ENCODE measurements at regions not wholly inside any gene's neighbourhood (a gene's known extent, or its start where the extent isn't known, plus 50 kb on each side); places are given as distances from the start of the nearest gene placed in this dataset.

GRCh38 chr18:61082976-61083630 is 250.1 kb upstream of the CDH20 start:
- no peak for DNase-seq (ENCODE audit: low spot score)

DNA sequence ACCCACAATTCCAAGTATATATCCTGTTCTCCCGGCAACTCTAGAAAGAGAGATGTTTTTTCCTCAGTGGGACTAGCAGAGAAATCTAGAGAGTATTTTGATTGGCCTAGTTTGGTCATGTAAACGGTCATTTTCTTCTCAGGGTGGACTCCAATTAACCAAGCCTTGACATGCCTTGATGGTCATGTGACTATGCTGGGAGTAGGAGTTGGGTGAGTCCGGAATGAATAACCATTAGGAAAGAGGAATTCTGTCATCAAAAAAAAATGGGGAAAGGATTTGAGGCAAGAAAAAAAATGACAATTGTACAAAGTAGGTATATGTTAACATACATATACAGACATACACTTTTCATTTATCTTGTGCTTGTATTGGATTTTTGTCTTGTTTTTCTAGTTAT is 248.2 kb upstream of the CDH20 start:
- DNase-seq (ENCODE audit: low spot score): no peak

GRCh38 chr18:61085761-61086160 is 247.5 kb upstream of the CDH20 start:
- no peak for DNase-seq (ENCODE audit: low spot score)

DNA sequence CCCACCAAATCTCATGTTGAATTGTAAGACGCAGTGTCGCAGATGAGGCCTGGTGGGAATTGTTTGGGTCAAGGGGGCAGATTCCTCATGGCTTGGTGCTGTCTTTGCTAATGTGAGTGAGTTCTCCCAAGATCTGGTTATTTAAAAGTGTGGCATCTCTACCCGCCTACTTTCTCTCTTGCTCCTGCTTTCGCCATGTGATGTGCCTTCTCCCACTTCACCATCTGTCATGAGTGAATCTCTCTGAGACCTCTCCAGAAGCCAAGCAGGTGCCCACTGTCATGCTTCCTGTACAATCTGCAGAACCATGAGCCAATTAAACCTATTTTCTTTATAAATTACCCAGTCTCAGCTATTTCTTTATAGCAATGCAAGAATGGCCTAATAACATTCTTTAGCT is 246.6 kb upstream of the CDH20 start:
- no peak for DNase-seq (ENCODE audit: low spot score)

DNA sequence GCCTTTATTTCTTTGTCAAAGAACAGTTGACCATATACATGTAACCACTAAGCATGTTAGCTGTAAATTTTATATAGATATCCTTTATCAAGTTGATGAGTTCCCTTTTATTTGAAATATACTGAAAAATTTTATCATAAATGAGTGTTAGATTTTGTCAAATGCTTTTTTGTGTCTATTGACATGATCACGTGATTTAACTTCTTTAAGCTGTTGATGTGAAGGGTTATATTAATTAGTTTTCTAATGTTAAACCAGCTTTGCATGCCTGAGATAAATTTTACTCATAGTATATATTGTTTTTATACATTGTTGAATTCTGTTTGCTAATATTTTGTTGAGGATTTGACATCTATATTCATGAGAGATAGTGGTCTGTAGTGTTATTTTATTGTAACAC is 241.9 kb upstream of the CDH20 start:
- no peak for DNase-seq (ENCODE audit: low spot score)

- DNase-seq (ENCODE audit: low spot score): no peak
Observed at GRCh38 chr18:61093965-61094364, 239.3 kb upstream of the CDH20 start.

DNA sequence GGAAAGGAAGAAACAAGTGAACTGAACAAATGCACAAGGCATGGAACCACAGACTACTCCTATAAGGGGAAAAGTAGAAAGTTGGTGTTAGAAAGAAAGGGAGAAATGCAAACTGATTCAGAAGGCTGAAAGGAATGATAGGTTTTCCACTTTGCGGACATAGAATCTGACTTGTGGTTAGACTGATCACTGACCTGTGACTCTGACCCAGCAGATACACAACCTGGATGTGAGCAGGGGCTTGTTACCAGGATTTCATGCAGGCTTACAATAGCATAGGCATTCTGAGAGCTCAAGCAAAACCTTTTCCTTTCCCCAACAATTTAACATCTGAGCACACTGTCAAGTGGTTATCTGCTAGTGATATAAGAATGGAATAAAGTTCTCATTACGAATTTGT is 237.0 kb upstream of the CDH20 start:
- no peak for DNase-seq (ENCODE audit: low spot score)

GRCh38 chr18:61107113-61107512 is 226.1 kb upstream of the CDH20 start:
- DNase-seq (ENCODE audit: low spot score): no peak

DNA sequence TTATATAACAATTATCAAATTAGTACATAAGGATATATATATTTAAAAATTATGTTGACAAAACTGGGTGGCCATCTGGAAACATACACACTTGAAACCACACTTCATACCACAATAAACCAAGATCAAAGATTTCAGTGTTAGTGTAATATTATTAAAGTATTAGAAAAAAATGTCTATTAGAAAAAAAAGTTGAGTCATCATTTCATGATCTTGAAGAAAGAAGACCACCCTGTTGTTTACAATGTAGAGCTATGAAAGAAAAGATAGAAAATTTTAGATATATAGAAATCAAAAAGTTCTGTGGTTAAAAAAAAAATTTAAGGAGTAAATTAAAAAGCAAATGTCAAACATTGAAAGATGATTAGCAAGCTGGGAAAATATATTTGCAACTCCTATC is 224.5 kb upstream of the CDH20 start:
- DNase-seq (ENCODE audit: low spot score): no peak

DNA sequence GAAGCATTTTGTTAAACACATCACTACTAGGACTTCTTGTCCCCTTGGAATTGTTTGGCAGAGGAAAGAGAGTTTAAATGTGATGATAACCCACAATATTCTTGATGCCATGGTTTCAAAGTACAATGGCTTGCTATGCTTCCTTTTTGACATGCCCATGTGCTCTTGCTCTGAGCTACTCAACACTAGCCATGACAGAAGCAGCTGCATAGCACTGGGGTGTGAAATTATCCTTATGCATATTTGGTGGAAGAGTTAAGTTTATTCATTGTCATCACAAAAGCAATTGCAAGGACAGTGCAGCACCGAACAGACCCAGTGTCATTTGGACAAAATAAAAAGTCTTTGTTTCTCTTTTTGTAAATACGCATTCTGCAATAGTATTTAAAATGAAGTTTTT is 209.9 kb upstream of the CDH20 start:
- DNase-seq (ENCODE audit: low spot score): no peak

DNA sequence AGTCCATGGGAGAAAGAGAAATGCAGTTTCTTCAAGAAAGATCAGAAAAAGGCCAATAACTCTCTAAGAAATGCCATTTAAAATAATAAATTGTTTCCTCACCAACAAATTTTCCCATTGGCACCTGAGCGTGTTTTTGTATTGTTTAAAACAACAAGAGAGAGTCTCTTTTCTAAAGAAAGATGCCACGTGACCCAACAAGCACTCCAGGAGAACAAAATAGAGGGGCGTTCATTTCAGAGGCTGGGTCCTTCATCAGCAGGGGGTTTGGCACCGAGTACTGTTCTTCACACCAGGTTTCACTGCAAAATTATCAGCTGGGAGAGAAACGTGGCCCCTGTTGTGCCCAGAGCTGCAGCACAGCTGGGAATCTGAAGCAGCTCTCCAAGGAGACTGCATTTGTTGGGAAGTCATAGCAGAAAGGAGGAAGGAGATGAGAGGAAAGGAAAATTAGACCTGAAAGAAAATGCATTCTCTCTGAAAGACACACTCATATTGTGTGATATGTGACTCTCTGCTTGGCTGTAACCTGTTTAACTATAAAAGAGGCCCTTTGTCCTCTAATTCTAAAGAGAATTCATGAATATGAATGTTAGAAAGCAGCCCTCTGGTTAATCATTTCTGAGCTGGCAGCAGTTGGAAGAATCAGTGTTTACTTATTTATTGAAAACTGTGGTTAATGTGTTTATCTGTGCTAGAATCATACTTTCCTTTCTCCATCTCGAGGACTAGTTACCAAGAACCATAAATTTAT is 205.3 kb upstream of the CDH20 start:
- DNase-seq (ENCODE audit: low spot score): no peak

DNA sequence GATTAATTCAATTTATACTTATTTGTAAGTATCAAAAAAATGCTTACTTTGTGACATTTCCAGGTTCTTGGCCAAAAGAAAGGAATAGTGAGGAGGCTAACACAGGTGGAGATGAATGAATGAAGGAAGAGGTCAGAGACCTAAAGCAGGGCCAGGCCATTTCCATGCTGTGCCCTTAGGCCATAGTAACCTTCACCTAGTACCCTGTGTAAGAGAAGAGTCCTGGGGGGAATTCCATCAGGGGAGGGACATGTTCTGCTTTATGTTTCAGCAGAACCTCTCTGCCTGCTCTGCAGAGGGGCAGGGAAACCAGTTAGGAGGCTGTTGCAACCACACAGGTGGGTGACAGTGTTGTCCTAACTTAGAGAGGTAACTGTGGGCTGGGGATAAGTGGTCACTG is 204.2 kb upstream of the CDH20 start:
- no peak for DNase-seq (ENCODE audit: low spot score)

DNA sequence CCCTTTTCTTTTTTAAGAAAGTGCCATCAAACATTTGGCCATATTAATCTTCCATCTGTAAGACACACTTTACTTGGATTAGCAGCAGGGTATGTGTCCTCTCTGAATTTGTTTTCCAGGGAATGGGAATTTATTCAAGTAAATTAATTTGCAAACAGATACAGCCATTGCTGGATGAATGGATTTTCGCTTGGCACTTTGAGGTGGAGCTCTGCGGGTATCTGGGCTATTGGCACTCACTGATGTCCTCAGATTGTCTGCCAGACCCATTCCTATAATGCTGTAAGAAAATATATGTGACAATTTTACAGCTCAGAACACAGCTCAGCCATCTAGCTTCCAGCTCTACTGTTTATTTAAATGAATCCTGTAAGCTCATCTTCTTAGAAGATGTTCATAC is 201.2 kb upstream of the CDH20 start:
- no peak for DNase-seq (ENCODE audit: low spot score)

GRCh38 chr18:61133783-61134182 is 199.4 kb upstream of the CDH20 start:
- DNase-seq (ENCODE audit: low spot score): no peak

GRCh38 chr18:61136711-61137251 is 196.4 kb upstream of the CDH20 start:
- no peak for DNase-seq (ENCODE audit: low spot score)

GRCh38 chr18:61141691-61142090 is 191.5 kb upstream of the CDH20 start:
- no peak for DNase-seq (ENCODE audit: low spot score)

- no peak for DNase-seq (ENCODE audit: low spot score)
Observed at GRCh38 chr18:61148322-61148721, 184.9 kb upstream of the CDH20 start.

- DNase-seq (ENCODE audit: low spot score): no peak
Observed at GRCh38 chr18:61149786-61150185, 183.4 kb upstream of the CDH20 start.

DNA sequence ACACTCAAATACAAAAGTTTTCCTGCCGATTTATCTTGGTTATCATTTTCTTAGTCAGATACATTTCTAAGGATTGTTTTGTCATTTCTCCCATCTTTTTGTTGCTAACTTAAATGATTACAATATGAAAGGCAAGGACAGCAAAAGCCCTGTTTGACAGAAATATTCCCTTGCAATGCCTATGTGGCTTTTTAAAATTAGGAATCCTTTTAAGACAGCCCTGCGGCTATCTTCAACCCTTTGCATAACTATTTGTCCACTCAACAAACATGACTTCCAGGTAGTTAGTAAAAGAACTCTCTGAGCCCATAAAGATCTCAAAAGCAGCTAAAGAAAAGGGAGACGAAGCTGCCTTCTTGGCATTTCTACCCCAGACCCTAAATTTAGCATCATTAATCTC is 179.7 kb upstream of the CDH20 start:
- DNase-seq (ENCODE audit: low spot score): no peak

- DNase-seq (ENCODE audit: low spot score): no peak
Observed at GRCh38 chr18:61154866-61155265, 178.4 kb upstream of the CDH20 start.

- no peak for DNase-seq (ENCODE audit: low spot score)
Observed at GRCh38 chr18:61155586-61155985, 177.6 kb upstream of the CDH20 start.

DNA sequence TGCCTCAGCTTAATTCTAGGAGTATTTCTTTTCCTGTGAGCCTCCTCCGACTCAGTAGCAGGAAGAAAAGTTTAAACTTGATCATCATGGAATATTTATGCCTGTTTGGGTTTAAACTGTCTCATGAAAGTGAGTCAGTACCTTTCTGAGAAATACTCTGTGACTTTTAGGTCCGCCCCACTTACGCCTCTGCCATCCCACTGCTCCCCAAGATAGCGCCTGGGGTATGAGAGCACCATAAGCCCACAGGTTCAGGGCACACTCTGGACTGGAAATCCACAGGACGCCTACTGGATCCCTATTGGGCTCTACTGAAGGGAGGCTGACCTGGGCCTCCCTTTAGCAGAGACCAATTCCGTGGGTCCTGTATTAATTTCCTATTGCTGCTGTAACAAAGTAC is 175.8 kb upstream of the CDH20 start:
- no peak for DNase-seq (ENCODE audit: low spot score)

DNA sequence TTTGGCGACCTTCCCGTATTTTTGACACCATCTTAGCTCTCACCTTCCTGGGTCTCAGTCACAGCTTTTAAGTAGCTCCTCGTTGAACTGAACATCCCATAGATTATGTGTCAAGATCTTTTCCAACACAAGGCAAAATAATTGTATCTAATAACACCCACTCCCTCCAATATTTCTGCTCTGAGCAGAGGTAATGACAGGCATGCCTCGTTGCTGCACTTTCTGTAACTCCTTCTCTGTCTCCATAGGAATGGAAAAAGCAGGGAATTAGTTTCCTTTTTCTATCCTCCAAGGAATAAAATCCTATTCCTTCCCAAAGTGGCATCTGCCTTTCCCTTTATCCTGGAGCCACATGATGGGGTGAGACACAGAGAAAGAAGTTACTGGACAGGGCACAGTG is 174.0 kb upstream of the CDH20 start:
- no peak for DNase-seq (ENCODE audit: low spot score)

- no peak for DNase-seq (ENCODE audit: low spot score)
Observed at GRCh38 chr18:61164321-61164720, 168.9 kb upstream of the CDH20 start.

Data from kidney capillary endothelial cell (primary cell).